ENCODE measurements at regions not wholly inside any gene's neighbourhood (a gene's known extent, or its start where the extent isn't known, plus 50 kb on each side); places are given as distances from the start of the nearest gene placed in this dataset.

DNA sequence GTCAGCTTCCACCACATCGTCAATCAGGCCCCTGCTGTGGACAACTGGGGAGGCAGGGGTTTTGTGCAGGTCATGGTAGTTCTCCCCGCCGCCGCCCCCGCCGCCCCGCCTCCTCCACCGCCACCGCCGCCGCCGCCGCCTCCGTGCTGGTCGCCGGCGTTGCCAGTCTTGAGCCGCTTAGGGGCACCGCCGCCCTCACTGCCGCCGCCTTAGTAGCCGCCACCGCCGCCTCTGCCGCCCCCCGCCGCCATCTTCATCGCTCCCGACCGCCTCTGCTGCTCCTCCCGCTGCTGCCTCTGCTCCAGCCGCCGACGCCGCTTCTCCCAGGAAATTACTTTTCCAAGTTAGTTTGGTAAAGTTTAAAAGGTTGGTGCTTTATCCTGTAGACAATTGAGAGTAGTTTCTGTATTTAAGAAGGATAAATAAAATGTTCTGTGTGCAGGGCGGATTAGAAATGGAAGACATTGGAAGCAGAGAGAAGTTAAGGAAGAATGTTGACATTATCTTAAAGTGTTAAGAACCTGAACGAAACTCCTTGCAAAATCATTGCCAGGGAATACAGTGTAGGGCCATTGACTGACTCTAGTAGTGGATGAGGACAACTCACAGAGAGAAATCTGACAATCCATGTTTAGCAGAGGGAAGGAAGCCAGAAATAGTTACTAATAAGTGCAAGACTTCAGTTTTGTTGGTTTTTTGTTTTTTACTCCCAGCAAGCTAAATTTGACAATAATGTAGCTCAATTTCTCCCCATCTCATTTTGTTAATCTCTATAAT, 53.0 kb upstream of the GOLGA8A start:
- TF ChIP-seq SUZ12 (IDR thresholded peaks at IDR 0.05; ENCODE audit: extremely low read depth, insufficient read depth, insufficient read length) (no peak), YY1 (IDR thresholded peaks at IDR 0.05; ENCODE audit: insufficient read depth, insufficient read length) (no peak), ZNF274 (IDR thresholded peaks at IDR 0.05; ENCODE audit: low read depth, low read length) (no peak)

All from NT2/D1 (cell line).